ENCODE measurements at regions not wholly inside any gene's neighbourhood (a gene's known extent, or its start where the extent isn't known, plus 50 kb on each side); places are given as distances from the start of the nearest gene placed in this dataset.
A peak's percentile ranks its signal among the peaks of the same experiment; 100 is the strongest.

GRCh38 chr15:98548139-98548971 is 100.0 kb upstream of the IGF1R start:
- Histone ChIP-seq H3K36me3 (ENCODE audit: control insufficient read depth, insufficient read depth, low read length) (no peaks in the 10 kb centered on the region), H2AFZ (ENCODE audit: low read depth, low read length) (no peak overlapping the region), H3K9me3 (replicated peaks; ENCODE audit: control insufficient read depth, insufficient read depth, low read depth, low read length) (no peaks in the 10 kb centered on the region), H3K9me1 (ENCODE audit: control insufficient read depth, insufficient read depth, low read length) (no peaks in the 10 kb centered on the region), H3K4me1 (replicated peaks in 1 of 2; ENCODE audit: control insufficient read depth in 2 of 2, insufficient read depth in 2 of 2, low read length in 2 of 2) (peaks cover 0 to 6% of the 10 kb centered on the region in 2 experiments; a peak in 1 of 5 replicates), H3K4me3 (no peak overlapping the region), H3K79me2 (ENCODE audit: control insufficient read depth, insufficient read depth, low read length) (no peaks in the 10 kb centered on the region), H4K20me1 (replicated peaks; ENCODE audit: control insufficient read depth, insufficient read depth, low read length) (no peaks in the 10 kb centered on the region), H3K27ac (ENCODE audit: extremely low read depth, low read depth, low read length) (no peak overlapping the region), H3K4me2 (ENCODE audit: insufficient read depth, low read length) (no peak overlapping the region), H3K27me3 (ENCODE audit: control insufficient read depth in 2 of 2, insufficient read depth in 2 of 2, low read length in 2 of 2) (peaks cover 0 to 12% of the 10 kb centered on the region in 2 experiments; a peak in 2 of 5 replicates), H3K9ac (ENCODE audit: insufficient read depth in 1 of 2, low read depth in 2 of 2, low read length in 2 of 2) (no peak overlapping the region)
- no peak for DNase-seq (ENCODE audit: extremely low read depth in 1 of 4, low spot score in 3 of 4)
- TF ChIP-seq USF2 (CRISPR knock-in tag; IDR thresholded peaks at IDR 0.05), result peak; percentile 42
- TF ChIP-seq BRD4 (IDR thresholded peaks at IDR 0.05), result no peak
- 19% methylated on average over 44 of the region's 65 CpGs for WGBS (ENCODE audit: insufficient coverage, low coverage, missing lambda C conversion rate)
- FAIRE-seq, result no peak
- intact Hi-C loops (cut with micrococcal nuclease), result no loop called here
- ChIA-PET CTCF (ENCODE audit: low intra/inter-chr PET ratio) (no interaction called here), POLR2A (no interaction called here)
- in situ Hi-C loops (cut with MboI), result no loop called here
- no TSS peak for BruUV-seq (replicated peaks)
- ATAC-seq, result no peak

- H3K9me3 ChIP-seq (replicated peaks; ENCODE audit: control insufficient read depth, insufficient read depth, low read depth, low read length), result no peaks in the 10 kb centered on the region
- H2AFZ ChIP-seq (ENCODE audit: low read depth, low read length), result no peak overlapping the region
- no peak overlapping the region for H3K9ac ChIP-seq (ENCODE audit: insufficient read depth in 1 of 2, low read depth in 2 of 2, low read length in 2 of 2)
- no peak overlapping the region for H3K4me2 ChIP-seq (ENCODE audit: insufficient read depth, low read length)
- no peaks in the 10 kb centered on the region for H3K79me2 ChIP-seq (ENCODE audit: control insufficient read depth, insufficient read depth, low read length)
- POLR2A ChIA-PET, result no interaction called here
- no peaks in the 10 kb centered on the region for H3K9me1 ChIP-seq (ENCODE audit: control insufficient read depth, insufficient read depth, low read length)
- in situ Hi-C loops (cut with MboI), result no loop called here
- H3K4me3 ChIP-seq, result no peak overlapping the region
- CTCF ChIA-PET (ENCODE audit: low intra/inter-chr PET ratio), result no interaction called here
- H3K4me1 ChIP-seq (replicated peaks in 1 of 2; ENCODE audit: control insufficient read depth in 2 of 2, insufficient read depth in 2 of 2, low read length in 2 of 2), result peaks cover 0 to 6% of the 10 kb centered on the region in 2 experiments; a peak in 1 of 5 replicates
- H3K27me3 ChIP-seq (ENCODE audit: control insufficient read depth in 2 of 2, insufficient read depth in 2 of 2, low read length in 2 of 2), result peaks cover 0 to 12% of the 10 kb centered on the region in 2 experiments; a peak in 2 of 5 replicates
- 13% methylated on average over 11 of the region's 11 CpGs for WGBS (ENCODE audit: insufficient coverage, low coverage, missing lambda C conversion rate)
- no peaks in the 10 kb centered on the region for H3K36me3 ChIP-seq (ENCODE audit: control insufficient read depth, insufficient read depth, low read length)
- FAIRE-seq, result no peak
- no TSS peak for BruUV-seq (replicated peaks)
- no peak overlapping the region for H3K27ac ChIP-seq (ENCODE audit: extremely low read depth, low read depth, low read length)
- intact Hi-C loops (cut with micrococcal nuclease), result no loop called here
- ATAC-seq, result no peak
- no peaks in the 10 kb centered on the region for H4K20me1 ChIP-seq (replicated peaks; ENCODE audit: control insufficient read depth, insufficient read depth, low read length)
- DNase-seq (ENCODE audit: extremely low read depth in 1 of 4, low spot score in 3 of 4), result no peak
- no peak for TF ChIP-seq ZNF609 (CRISPR knock-in tag; IDR thresholded peaks at IDR 0.05; ENCODE audit: borderline replicate concordance)
- TF ChIP-seq POLR2G (IDR thresholded peaks at IDR 0.05; ENCODE audit: low read depth, low read length), result no peak
- no peak for TF ChIP-seq BCL6 (CRISPR knock-in tag; IDR thresholded peaks at IDR 0.05)
- TF ChIP-seq ZFP1 (CRISPR knock-in tag; IDR thresholded peaks at IDR 0.05), result no peak
- TF ChIP-seq, protein P1, sequence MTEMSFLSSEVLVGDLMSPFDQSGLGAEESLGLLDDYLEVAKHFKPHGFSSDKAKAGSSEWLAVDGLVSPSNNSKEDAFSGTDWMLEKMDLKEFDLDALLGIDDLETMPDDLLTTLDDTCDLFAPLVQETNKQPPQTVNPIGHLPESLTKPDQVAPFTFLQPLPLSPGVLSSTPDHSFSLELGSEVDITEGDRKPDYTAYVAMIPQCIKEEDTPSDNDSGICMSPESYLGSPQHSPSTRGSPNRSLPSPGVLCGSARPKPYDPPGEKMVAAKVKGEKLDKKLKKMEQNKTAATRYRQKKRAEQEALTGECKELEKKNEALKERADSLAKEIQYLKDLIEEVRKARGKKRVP (CRISPR knock-in tag; IDR thresholded peaks at IDR 0.05), result no peak
- no peak for TF ChIP-seq TEAD2 (tag; IDR thresholded peaks at IDR 0.05)
These were observed 99.3 kb upstream of the IGF1R start for GRCh38 chr15:98549003-98549402.
